ENCODE measurements at regions not wholly inside any gene's neighbourhood (a gene's known extent, or its start where the extent isn't known, plus 50 kb on each side); places are given as distances from the start of the nearest gene placed in this dataset.

DNA sequence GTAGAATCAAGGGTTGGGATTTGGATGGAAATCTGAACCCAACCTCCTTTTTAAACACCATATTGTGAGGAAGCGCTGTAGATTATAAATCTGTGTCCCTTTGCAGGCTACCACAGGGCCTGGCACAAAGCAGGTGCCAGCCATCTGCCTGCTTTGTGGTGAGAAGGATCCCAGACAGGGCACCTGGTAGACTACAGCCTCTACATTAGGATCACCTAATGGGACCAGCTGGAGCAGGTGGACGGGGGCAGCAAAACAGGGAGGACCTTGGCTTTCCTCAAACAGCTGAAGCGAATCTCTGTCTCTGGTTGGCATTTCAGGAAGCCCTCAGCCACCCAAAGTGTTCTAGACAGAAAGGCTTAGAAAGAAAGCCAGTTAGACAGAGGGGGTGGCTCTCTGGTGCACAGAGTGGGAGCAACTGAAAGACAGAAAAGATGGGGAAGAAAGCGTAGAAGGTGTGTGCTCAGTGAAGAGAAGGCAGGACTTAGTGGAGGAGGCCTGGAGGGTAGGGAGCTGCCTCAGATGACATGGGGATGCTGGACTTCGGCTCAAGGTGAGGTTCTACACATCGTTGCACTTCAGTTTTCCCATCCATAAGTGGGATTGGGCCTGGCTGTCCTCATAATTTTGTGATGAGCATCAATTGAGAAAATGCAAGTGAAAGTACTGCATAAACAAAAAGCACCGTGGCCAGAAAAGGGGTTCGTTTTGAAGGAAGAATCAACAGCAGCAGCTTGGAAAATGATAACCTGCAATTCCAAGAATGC, 350.8 kb downstream of the CYRIA start:
- TF ChIP-seq NFIC (IDR thresholded peaks at IDR 0.05; ENCODE audit: borderline replicate concordance) (no peak), MXI1 (IDR thresholded peaks at IDR 0.05; ENCODE audit: low read depth, low read length) (no peak), TEAD4 (IDR thresholded peaks at IDR 0.05; ENCODE audit: borderline replicate concordance, insufficient read depth) (no peak), RCOR1 (IDR thresholded peaks at IDR 0.05; ENCODE audit: low read length) (no peak), GABPA (IDR thresholded peaks at IDR 0.05; ENCODE audit: low read depth) (no peak), POLR2AphosphoS5 (IDR thresholded peaks at IDR 0.05; ENCODE audit: low read depth, low read length) (no peak), EP300 (IDR thresholded peaks at IDR 0.05; ENCODE audit: borderline replicate concordance in 1 of 2, low read depth in 1 of 2, low read length in 1 of 2) (no peak)
